Ovary (tissue), 7 donors: ENCODE measurements at regions not wholly inside any gene's neighbourhood (a gene's known extent, or its start where the extent isn't known, plus 50 kb on each side); places are given as distances from the start of the nearest gene placed in this dataset. TPM values are rescaled to one million over a fixed set of nuclear protein-coding genes. Genes with fewer than 3 reads are reported as not detected.

Source experiments
- DNase-seq, 5 donors: peaks; one replicate each; pipeline ENCODE4 v3.0.0-alpha.2; 2019 to 2020
- H3K27ac ChIP-seq, 2 donors: fragments of 200-600 bp; one replicate each; pipeline versions ENCODE4 v1.5.1 to v1.8.0; 2019 to 2022
- H3K27me3 ChIP-seq: fragments of 200-600 bp; one replicate; pipeline ENCODE4 v1.8.0; 2022
- H3K36me3 ChIP-seq: fragments of 200-600 bp; sonication (generic); one replicate; pipeline ENCODE4 v1.5.1; 2019
- H3K4me1 ChIP-seq: one replicate; pipeline ENCODE4 v1.8.1; 2013; ENCODE audit warnings: mild to moderate bottlenecking, moderate library complexity; ENCODE audit not compliant: insufficient read depth
- H3K4me3 ChIP-seq: fragments of 200-600 bp; sonication (generic); one replicate; pipeline ENCODE4 v1.5.1; 2017
- H3K9me3 ChIP-seq, 2 donors: fragments of 200-600 bp in 1 of 2; sonication (generic) in 1 of 2; one replicate each; pipeline versions ENCODE4 v1.5.1 to v1.8.1; 2013 to 2019; ENCODE audit warnings: mild to moderate bottlenecking in 1 of 2, moderate library complexity in 1 of 2
- CTCF ChIP-seq, 3 donors: fragments of 450-650 bp in 2 of 3; fragments of 200-600 bp in 1 of 3; IDR thresholded peaks; one replicate each; pipeline versions ENCODE4 v1.5.1 to v1.8.0; 2016 to 2022; ENCODE audit warnings: antibody characterized with exemption in 3 of 3, mild to moderate bottlenecking in 1 of 3
- EP300 ChIP-seq: sonication (generic); formaldehyde crosslinking; IDR thresholded peaks from one replicate; pipeline ENCODE4 v1.6.1; 2017; ENCODE audit warnings: antibody characterized with exemption
- POLR2A ChIP-seq: fragments of 450-650 bp; IDR thresholded peaks from one replicate; pipeline ENCODE4 v1.6.1; 2017; ENCODE audit warnings: antibody characterized with exemption, mild to moderate bottlenecking, moderate library complexity
- WGBS, 3 donors: extraction: QIAGEN DNeasy Blood & Tissue Kit in 1 of 3; methylation state at CpG; one replicate each; pipeline versions ENCODE4 v1.1.5 to v1.1.7; 2013 to 2017; 5-methylcytosine and 5-hydroxymethylcytosine counted together
- intact Hi-C, 4 donors: fragments of 100-400 bp; cut with DNase I; formaldehyde crosslinking; loops; one replicate each; pipeline versions ENCODE4 v1.11.0 to v1.15.1; 2022 to 2023
- small RNA-seq: library from RNA; depleted of rRNA; stranded (forward); fragments of <200 nt; gene quantifications from one replicate; pipeline ENCODE3, GENCODE V24; 2016
- donor health status: DM: no; HTN: no; CAD: no; lungs with moderate emphysema.
- donor health status: DM: no; HTN: no; CAD: no.
- donor health status: Bipolar disorder and iron deficiency.
- donor health status: DM: no; HTN: no; CAD: no.
- donor health status: DM: yes; HTN: yes; CAD: no.

GRCh38 chr11:123245567-123245966 is 50.5 kb upstream of the CLMP start:
- intact Hi-C loops, result loop anchor here in 3 of 4 donors (5.0 kb wide), 3 partner anchors 133 to 143 kb away; no protein-coding TSS in a partner anchor
- H3K4me1 ChIP-seq, result no peaks in the 10 kb centered on the region

More at GRCh38 chr11:123245567-123245966, 50.5 kb upstream of the CLMP start:
- Histone ChIP-seq H3K9me3 (no peaks in the 10 kb centered on the region), H3K27ac (no peak overlapping the region), H3K27me3 (no peaks in the 10 kb centered on the region), H3K4me3 (no peak overlapping the region), H3K36me3 (no peaks in the 10 kb centered on the region)
- TF ChIP-seq EP300 (no peak), CTCF (IDR thresholded peaks at IDR 0.05) (no peak), POLR2A (no peak)
- no peak for DNase-seq
- WGBS, 3 donors, result 94 to 97% (median 95%) methylated on average over 6 of the region's 6 CpGs

Small RNA genes lying in the stretch of these regions (small RNA-seq; reads per million reads assigned to genes)
- not detected for gene RF00096
